GM12864 (cell line): ENCODE measurements at regions not wholly inside any gene's neighbourhood (a gene's known extent, or its start where the extent isn't known, plus 50 kb on each side); places are given as distances from the start of the nearest gene placed in this dataset.

Experiments
- DNase-seq: peaks from one replicate; pipeline ENCODE4 v3.0.0-alpha.2; 2011; ENCODE audit warnings: low read depth
- H3K4me3 ChIP-seq: 2 replicates; pipeline ENCODE4 v1.5.1; 2011; ENCODE audit warnings: mild to moderate bottlenecking, low read depth, low read length, control low read depth
- CTCF ChIP-seq: IDR thresholded peaks from 2 replicates; pipeline ENCODE4 v1.5.1; 2011; ENCODE audit warnings: low read depth, mild to moderate bottlenecking, moderate library complexity, low read length, control low read depth, inconsistent platforms; ENCODE audit errors: missing control alignments

GRCh38 chr18:24860978-24861680 lies 400.7 kb downstream of the HRH4 start:
- DNase-seq, result no peak
- TF ChIP-seq CTCF, result no peak
- H3K4me3 ChIP-seq, result no peak overlapping the region

- no peak for TF ChIP-seq CTCF
- no peak for DNase-seq
- H3K4me3 ChIP-seq, result no peak overlapping the region
These were observed 401.9 kb downstream of the HRH4 start for GRCh38 chr18:24862201-24862816.

- TF ChIP-seq CTCF, result no peak
- DNase-seq, result no peak
- no peak overlapping the region for H3K4me3 ChIP-seq
These were observed 407.9 kb downstream of the HRH4 start for GRCh38 chr18:24868311-24868710.

GRCh38 chr18:24868760-24869237 lies 408.4 kb downstream of the HRH4 start:
- TF ChIP-seq CTCF, result no peak
- no peak for DNase-seq
- no peak overlapping the region for H3K4me3 ChIP-seq

- H3K4me3 ChIP-seq, result no peak overlapping the region
- DNase-seq, result no peak
- no peak for TF ChIP-seq CTCF
These were observed 408.8 kb downstream of the HRH4 start for GRCh38 chr18:24869285-24869684.

GRCh38 chr18:24875286-24875685 lies 414.8 kb downstream of the HRH4 start:
- TF ChIP-seq CTCF, result no peak
- H3K4me3 ChIP-seq, result no peak overlapping the region
- DNase-seq, result no peak

- DNase-seq, result no peak
- H3K4me3 ChIP-seq, result no peak overlapping the region
- no peak for TF ChIP-seq CTCF
These were observed 415.3 kb downstream of the HRH4 start for GRCh38 chr18:24875777-24876176.
